OCI-LY1 (cell line): ENCODE measurements at regions not wholly inside any gene's neighbourhood (a gene's known extent, or its start where the extent isn't known, plus 50 kb on each side); places are given as distances from the start of the nearest gene placed in this dataset.

Experiments
- H2AFZ ChIP-seq: fragments of 200-600 bp; sonication (generic), shearing (Covaris generic); 2 replicates; pipeline ENCODE4 v1.6.0; 2014; ENCODE audit warnings: antibody characterized with exemption, mild to moderate bottlenecking, low read length
- H3F3A ChIP-seq: fragments of 200-600 bp; sonication (generic), shearing (Covaris generic); 2 replicates; pipeline ENCODE4 v1.6.0; 2014; ENCODE audit warnings: mild to moderate bottlenecking, antibody characterized with exemption, low read length, moderate library complexity; ENCODE audit not compliant: insufficient read depth
- H3K27ac ChIP-seq: fragments of 200-600 bp; sonication (generic); 2 replicates; pipeline ENCODE4 v1.5.1; 2014; ENCODE audit warnings: low read length, mixed run types, mild to moderate bottlenecking, low read depth; ENCODE audit not compliant: poor library complexity, severe bottlenecking
- H3K27me3 ChIP-seq: fragments of 200-600 bp; sonication (generic); 2 replicates; pipeline ENCODE4 v1.6.0; 2014; ENCODE audit warnings: antibody characterized with exemption, mild to moderate bottlenecking, low read length, moderate library complexity; ENCODE audit not compliant: insufficient read depth
- H3K36me3 ChIP-seq: fragments of 200-600 bp; sonication (generic); 2 replicates; pipeline ENCODE4 v1.6.1; 2014; ENCODE audit warnings: mild to moderate bottlenecking, antibody characterized with exemption, low read length, moderate library complexity, mixed read lengths; ENCODE audit not compliant: insufficient read depth
- H3K4me1 ChIP-seq: fragments of 200-600 bp; sonication (generic); 2 replicates; pipeline ENCODE4 v1.5.1; 2014; ENCODE audit warnings: mild to moderate bottlenecking, low read length, moderate library complexity; ENCODE audit not compliant: insufficient read depth, severe bottlenecking
- H3K4me2 ChIP-seq: fragments of 200-600 bp; sonication (generic), shearing (Covaris generic); 2 replicates; pipeline ENCODE4 v1.6.1; 2014; ENCODE audit warnings: low read length
- H3K4me3 ChIP-seq: fragments of 200-600 bp; sonication (generic); 2 replicates; pipeline ENCODE4 v1.5.1; 2014; ENCODE audit warnings: low read length, low read depth, mild to moderate bottlenecking, mixed read lengths; ENCODE audit not compliant: poor library complexity, severe bottlenecking
- H3K79me2 ChIP-seq: fragments of 200-600 bp; shearing (Covaris generic); 2 replicates; pipeline ENCODE4 v1.6.1; 2016; ENCODE audit warnings: mixed run types, low read length, mixed read lengths; ENCODE audit not compliant: insufficient read depth
- H3K9ac ChIP-seq: fragments of 200-600 bp; sonication (generic), shearing (Covaris generic); 2 replicates; pipeline ENCODE4 v1.6.1; 2014; ENCODE audit warnings: mild to moderate bottlenecking, low read length, mixed read lengths
- H3K9me2 ChIP-seq: fragments of 200-600 bp; sonication (generic), shearing (Covaris generic); 2 replicates; pipeline ENCODE4 v1.6.1; 2014; ENCODE audit warnings: low read depth, mild to moderate bottlenecking, low read length, mixed read lengths
- H3K9me3 ChIP-seq: fragments of 200-600 bp; shearing (Covaris generic); 2 replicates; pipeline ENCODE4 v1.6.1; 2014; ENCODE audit warnings: low read length, mixed read lengths
- H4K20me1 ChIP-seq: fragments of 200-600 bp; sonication (generic), shearing (Covaris generic); 2 replicates; pipeline ENCODE4 v1.6.0; 2016; ENCODE audit warnings: mild to moderate bottlenecking, low read length; ENCODE audit not compliant: insufficient read depth
- CTCF ChIP-seq: fragments of 200-600 bp; sonication (generic), shearing (Covaris generic); IDR thresholded peaks from 2 replicates; pipeline ENCODE4 v1.5.1; 2017; ENCODE audit warnings: mild to moderate bottlenecking, antibody characterized with exemption, low read length, moderate library complexity, mixed read lengths
- EZH2 ChIP-seq: fragments of 200-600 bp; sonication (generic), shearing (Covaris generic); IDR thresholded peaks from 2 replicates; pipeline ENCODE4 v1.8.0; 2017; ENCODE audit warnings: borderline replicate concordance, mixed run types, mild to moderate bottlenecking, antibody characterized with exemption, low read length, moderate library complexity, mixed read lengths

- no peaks in the 10 kb centered on the region for H4K20me1 ChIP-seq
- no peak overlapping the region for H3K9ac ChIP-seq
- no peaks in the 10 kb centered on the region for H3K9me2 ChIP-seq
- TF ChIP-seq CTCF (no peak), EZH2 (no peak)
- H3K4me2 ChIP-seq: no peak overlapping the region
- H2AFZ ChIP-seq: no peak overlapping the region
- no peak overlapping the region for H3K27ac ChIP-seq
- H3K79me2 ChIP-seq: no peaks in the 10 kb centered on the region
- H3K36me3 ChIP-seq: no peaks in the 10 kb centered on the region
- H3K4me1 ChIP-seq: no peaks in the 10 kb centered on the region
- no peak overlapping the region for H3K4me3 ChIP-seq
- H3K27me3 ChIP-seq: no peaks in the 10 kb centered on the region
- no peaks in the 10 kb centered on the region for H3K9me3 ChIP-seq
- H3F3A ChIP-seq: no peaks in the 10 kb centered on the region
These were observed 223.2 kb downstream of the KTN1 start for GRCh38 chr14:55802986-55803872.

GRCh38 chr14:55803873-55804553, 224.0 kb downstream of the KTN1 start:
- Histone ChIP-seq H3K79me2 (no peaks in the 10 kb centered on the region), H3K27me3 (no peaks in the 10 kb centered on the region), H3K4me2 (no peak overlapping the region), H4K20me1 (no peaks in the 10 kb centered on the region), H3K4me3 (no peak overlapping the region), H2AFZ (no peak overlapping the region), H3K9ac (no peak overlapping the region), H3K27ac (no peak overlapping the region), H3F3A (no peaks in the 10 kb centered on the region), H3K9me2 (no peaks in the 10 kb centered on the region), H3K4me1 (no peaks in the 10 kb centered on the region), H3K9me3 (no peaks in the 10 kb centered on the region), H3K36me3 (no peaks in the 10 kb centered on the region)
- TF ChIP-seq CTCF (no peak), EZH2 (no peak)

GRCh38 chr14:55805250-55805649, 225.2 kb downstream of the KTN1 start:
- no peaks in the 10 kb centered on the region for H3F3A ChIP-seq
- no peaks in the 10 kb centered on the region for H3K27me3 ChIP-seq
- H3K4me3 ChIP-seq: no peak overlapping the region
- no peak overlapping the region for H3K4me2 ChIP-seq
- H3K9me2 ChIP-seq: no peaks in the 10 kb centered on the region
- no peak overlapping the region for H3K9ac ChIP-seq
- H3K9me3 ChIP-seq: no peaks in the 10 kb centered on the region
- no peak for TF ChIP-seq CTCF
- TF ChIP-seq EZH2: no peak
- H3K79me2 ChIP-seq: no peaks in the 10 kb centered on the region
- H4K20me1 ChIP-seq: no peaks in the 10 kb centered on the region
- H3K36me3 ChIP-seq: no peaks in the 10 kb centered on the region
- no peaks in the 10 kb centered on the region for H3K4me1 ChIP-seq
- H2AFZ ChIP-seq: no peak overlapping the region
- H3K27ac ChIP-seq: no peak overlapping the region
